SIG-M5 (cell line): ENCODE measurements at regions not wholly inside any gene's neighbourhood (a gene's known extent, or its start where the extent isn't known, plus 50 kb on each side); places are given as distances from the start of the nearest gene placed in this dataset.

Experiments
- DNase-seq: peaks from one replicate; lab custom pipeline; 2025; lab: John Stamatoyannopoulos, UW

GRCh38 chr9:134247918-134248631, 78.2 kb upstream of the RXRA start:
- no peak for DNase-seq

GRCh38 chr9:134251296-134252069, 74.8 kb upstream of the RXRA start:
- no peak for DNase-seq

GRCh38 chr9:134252084-134252830, 74.0 kb upstream of the RXRA start:
- no peak for DNase-seq

- no peak for DNase-seq
These were observed 72.5 kb upstream of the RXRA start for GRCh38 chr9:134253606-134254205.

- no peak for DNase-seq
These were observed 67.9 kb upstream of the RXRA start for GRCh38 chr9:134258332-134258731.

- no peak for DNase-seq
These were observed 67.3 kb upstream of the RXRA start for GRCh38 chr9:134258828-134259546.

- DNase-seq, result no peak
These were observed 66.5 kb upstream of the RXRA start for GRCh38 chr9:134259708-134260107.

- no peak for DNase-seq
These were observed 65.5 kb upstream of the RXRA start for GRCh38 chr9:134260801-134261200.

GRCh38 chr9:134262035-134262434, 64.2 kb upstream of the RXRA start:
- no peak for DNase-seq

- DNase-seq, result no peak
These were observed 62.7 kb upstream of the RXRA start for GRCh38 chr9:134263596-134263995.

- DNase-seq, result no peak
These were observed 62.1 kb upstream of the RXRA start for GRCh38 chr9:134264169-134264568.

- no peak for DNase-seq
These were observed 61.2 kb upstream of the RXRA start for GRCh38 chr9:134265078-134265477.

GRCh38 chr9:134266418-134266817, 59.8 kb upstream of the RXRA start:
- no peak for DNase-seq

GRCh38 chr9:134267305-134267880, 58.9 kb upstream of the RXRA start:
- no peak for DNase-seq

GRCh38 chr9:134267881-134268724, 58.2 kb upstream of the RXRA start:
- no peak for DNase-seq

- no peak for DNase-seq
These were observed 57.5 kb upstream of the RXRA start for GRCh38 chr9:134268747-134269146.

GRCh38 chr9:134271338-134272301, 54.6 kb upstream of the RXRA start:
- no peak for DNase-seq

GRCh38 chr9:134272302-134273023, 53.8 kb upstream of the RXRA start:
- DNase-seq, result no peak

- no peak for DNase-seq
These were observed 52.6 kb upstream of the RXRA start for GRCh38 chr9:134273647-134274046.
